Muscle of back (tissue), 3 donors: ENCODE measurements at regions not wholly inside any gene's neighbourhood (a gene's known extent, or its start where the extent isn't known, plus 50 kb on each side); places are given as distances from the start of the nearest gene placed in this dataset.
A peak's percentile ranks its signal among the peaks of the same experiment; 100 is the strongest.

Experiments used
- DNase-seq, 3 donors: peaks; one replicate each; pipeline versions ENCODE4 v3.0.0 to v3.0.0-alpha.2; 2013

- peak; percentile 81 to 93 (median 88) for DNase-seq
These were observed 294.7 kb upstream of the PITRM1 start for GRCh38 chr10:3467052-3467951.

DNA sequence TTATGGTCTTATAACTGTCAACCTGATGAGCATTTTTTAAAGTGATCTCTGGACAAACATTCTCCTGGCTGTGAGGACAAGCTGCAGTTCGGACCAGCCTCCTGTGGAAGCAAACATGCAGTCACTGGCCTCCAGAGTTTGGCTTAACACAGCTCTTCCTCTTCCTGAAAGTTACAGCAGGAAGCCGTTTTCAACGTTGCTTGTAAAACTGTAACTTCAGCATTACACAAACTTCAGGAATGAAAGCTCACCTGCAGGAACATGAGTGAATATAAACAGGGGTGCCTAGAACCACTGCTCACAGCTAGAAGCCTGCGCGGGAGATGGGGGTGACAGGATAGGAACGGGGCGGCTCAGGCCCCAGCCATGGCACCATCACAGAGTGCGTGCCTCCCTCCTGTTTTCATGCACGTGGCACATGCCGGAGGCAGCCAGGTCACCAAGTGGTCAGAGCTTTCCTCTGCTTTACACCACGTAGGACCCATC, 292.9 kb upstream of the PITRM1 start:
- DNase-seq = peak in 1 of 3 donors; percentile 57

- DNase-seq = no peak
These were observed 292.3 kb upstream of the PITRM1 start for GRCh38 chr10:3464760-3465405.

DNA sequence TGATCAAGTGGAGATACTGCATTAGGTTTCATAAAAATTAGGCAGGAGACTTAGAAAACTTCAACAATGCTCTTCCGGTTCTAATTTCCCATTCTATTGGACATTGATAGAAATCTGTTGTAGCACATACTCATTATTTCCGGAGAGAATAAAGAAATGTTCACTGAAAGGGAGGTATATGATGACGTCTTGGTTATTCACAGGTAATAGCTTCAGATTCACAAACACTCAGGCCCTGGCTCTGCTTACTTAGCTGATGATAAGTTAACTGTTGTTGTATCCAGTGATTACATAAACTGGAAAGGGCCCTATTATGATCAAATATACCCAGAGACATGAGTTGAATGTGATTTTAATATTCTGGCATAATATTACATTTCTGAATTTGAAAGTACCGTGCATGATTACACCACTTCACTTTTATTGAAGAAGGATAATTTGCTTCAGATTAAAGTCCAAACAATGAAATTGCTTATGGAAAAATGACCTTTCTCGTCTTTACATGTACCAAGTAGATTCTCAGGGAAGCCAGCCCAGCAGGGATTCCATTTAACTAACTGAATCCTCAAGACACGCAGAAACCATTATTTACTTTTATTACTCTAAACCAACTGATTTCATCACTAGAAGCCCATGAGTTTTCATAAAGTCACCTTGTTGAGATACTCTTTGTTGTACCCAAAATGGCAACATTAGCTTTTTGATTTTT, 288.0 kb upstream of the PITRM1 start:
- DNase-seq = no peak

GRCh38 chr10:3455385-3456334, 283.1 kb upstream of the PITRM1 start:
- DNase-seq = peak in 2 of 3 donors; percentile 75 to 85

DNA sequence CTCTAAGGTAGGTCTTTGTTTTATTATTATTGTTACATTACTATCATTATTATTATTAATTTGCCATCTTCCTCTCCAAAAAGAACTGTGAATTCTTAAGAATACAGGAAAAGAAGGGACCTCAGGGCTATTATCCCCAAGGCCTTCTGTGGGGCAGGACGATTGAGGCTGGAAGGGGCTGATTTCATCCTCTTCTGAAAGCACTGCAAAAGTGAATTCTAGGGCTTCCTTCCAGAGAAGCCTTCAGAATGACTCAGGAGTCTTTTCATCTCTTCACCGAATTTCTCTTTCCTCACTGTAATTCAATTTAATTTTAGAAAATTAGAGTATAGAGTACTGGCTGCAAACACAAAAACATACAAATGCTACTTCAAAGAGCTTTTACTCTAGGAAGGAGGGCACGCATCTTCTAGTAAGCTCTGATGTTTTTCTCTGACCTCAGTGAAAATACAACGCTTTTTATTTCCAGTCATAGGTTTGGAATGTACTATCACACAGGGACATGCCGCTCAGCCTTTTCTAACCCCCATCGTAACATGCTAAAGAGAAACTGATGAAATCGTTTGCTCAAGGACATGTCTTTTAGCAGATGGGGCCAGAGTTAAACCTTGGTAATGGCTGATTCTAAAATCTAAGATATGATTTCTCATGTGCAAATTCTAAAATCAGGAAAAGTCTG, 280.2 kb upstream of the PITRM1 start:
- DNase-seq = peak in 2 of 3 donors; percentile 61 to 85

DNA sequence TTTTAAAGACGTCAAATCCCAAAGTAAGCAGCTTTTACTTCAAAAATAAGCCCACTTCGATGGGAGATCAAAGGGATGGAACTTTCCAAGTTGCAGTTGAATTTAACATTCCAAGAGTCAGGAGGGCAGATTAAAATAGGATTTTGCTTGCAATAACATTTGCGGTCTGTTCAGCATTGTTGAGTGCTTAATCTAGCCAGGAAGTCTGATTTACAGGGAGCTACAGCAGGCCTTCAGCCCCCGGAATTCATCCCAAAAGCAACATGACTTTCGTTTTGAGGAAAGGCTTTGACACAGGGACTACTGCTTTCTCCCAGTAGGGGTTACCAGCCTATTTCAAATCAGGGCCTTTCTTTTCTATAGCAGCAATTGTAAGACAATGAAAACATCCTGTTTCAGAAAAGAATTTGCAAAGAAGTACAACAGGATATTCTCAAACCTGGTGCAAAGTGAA, 279.6 kb upstream of the PITRM1 start:
- DNase-seq = peak in 2 of 3 donors; percentile 73 to 93

DNA sequence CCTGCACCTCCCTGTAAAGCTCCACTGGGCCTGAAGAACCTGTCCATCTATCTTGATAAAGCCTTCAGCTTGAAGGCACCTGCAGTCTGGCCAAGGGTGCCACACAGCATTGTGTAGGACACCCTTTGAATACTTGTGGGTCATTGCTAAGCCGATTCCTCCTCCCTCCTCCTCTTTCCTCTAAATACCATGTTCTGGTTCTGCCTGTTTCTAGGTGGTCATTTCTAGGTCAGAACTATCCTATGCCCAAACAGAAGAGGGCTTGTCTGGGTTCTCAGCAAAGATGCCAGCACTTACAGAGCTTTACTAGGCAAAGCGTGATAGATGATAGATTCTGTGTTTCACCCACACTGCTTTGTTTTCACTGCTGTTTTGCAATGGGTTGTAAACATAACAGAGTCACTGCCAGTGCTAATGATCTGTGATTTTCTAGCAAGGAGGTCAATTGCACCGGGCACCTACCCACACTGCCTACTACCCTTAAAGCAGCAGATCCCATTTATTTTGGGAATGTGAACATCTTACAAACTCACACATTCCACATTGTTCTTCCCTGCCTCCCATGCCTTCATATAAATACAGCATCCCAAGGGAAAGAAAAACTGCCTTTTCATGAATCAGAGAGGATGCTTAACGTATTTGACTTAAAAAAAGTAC, 279.1 kb upstream of the PITRM1 start:
- no peak for DNase-seq

DNA sequence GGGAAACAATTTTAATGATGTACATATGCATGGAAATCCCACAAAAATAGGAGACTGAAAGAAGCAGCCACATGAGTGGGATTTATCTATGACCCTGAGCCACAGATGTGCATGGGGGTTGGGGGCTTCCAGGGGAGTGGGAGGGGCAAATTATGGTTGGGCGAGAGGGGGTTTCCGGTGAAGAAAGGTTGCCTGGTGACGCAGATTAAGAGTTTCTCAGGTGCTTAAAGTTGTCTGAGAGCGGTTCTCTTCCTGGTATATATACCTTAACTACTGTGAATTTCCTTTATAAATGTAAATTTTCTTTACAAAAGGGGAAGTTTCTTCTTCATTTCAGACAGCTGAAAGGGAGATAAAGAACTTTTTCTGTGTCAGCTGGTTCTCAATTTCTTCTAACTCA, 273.6 kb upstream of the PITRM1 start:
- no peak for DNase-seq

- no peak for DNase-seq
These were observed 273.1 kb upstream of the PITRM1 start for GRCh38 chr10:3445648-3446047.

GRCh38 chr10:3442451-3442990, 269.9 kb upstream of the PITRM1 start:
- DNase-seq = no peak

- DNase-seq = no peak
These were observed 266.6 kb upstream of the PITRM1 start for GRCh38 chr10:3439183-3439582.

GRCh38 chr10:3438606-3439005, 266.0 kb upstream of the PITRM1 start:
- DNase-seq = no peak

- DNase-seq = no peak
These were observed 263.1 kb upstream of the PITRM1 start for GRCh38 chr10:3435671-3436070.

DNA sequence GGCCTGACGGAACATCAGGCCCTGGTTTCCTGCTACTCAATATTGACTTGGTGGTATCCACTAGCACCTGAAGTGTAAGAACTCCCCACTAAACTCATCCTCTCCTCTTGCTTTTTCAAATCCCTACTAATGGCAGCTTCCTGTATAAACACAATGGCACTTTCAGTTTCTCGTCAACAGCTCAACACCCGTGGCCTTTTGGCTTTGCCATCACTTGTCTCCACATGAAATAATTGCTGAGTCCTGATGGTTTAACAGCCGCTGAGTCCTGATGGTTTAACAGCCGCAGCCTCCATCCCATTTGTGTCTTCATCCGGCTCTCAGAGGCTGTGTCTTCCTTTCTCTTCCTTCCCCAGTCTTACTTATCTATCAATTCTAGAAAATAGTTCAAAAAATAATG, 261.4 kb upstream of the PITRM1 start:
- no peak for DNase-seq

- no peak for DNase-seq
These were observed 260.5 kb upstream of the PITRM1 start for GRCh38 chr10:3433131-3433530.

DNA sequence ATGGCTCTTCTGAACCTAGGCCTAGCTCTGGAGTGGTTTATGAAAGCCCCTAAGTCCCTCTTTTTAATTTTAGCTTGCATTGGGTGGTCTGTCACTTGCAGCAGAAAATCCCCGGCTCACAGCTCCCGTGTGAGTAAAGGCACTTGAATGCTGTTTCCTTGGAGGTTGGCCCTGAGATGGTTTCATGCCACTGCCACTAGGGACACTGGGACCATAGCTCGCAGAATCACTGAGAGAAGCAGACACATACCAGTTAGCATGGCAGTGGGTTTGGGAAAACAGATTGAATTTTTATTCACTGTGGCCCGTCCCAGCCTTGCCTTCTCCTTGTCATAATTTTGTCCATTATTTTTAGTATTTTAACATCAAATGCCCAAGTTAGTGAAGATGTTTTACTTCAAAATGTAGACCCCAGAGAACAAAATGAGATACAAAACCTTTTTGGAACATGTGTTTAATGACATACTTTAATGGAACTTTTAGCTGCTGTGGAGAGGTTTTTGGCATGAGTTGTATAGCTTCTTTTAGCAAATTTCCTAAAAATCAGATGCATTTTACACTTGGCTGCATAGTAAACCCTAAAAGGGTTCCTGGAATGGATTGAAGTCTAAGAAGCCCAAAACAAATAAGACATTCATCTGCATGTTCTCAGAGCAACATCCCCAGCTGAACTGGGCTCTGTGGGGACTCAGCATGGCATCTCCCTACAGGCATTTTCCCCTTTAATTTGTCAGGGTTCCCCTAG, 259.7 kb upstream of the PITRM1 start:
- DNase-seq = peak in 1 of 3 donors; percentile 66

- no peak for DNase-seq
These were observed 257.9 kb upstream of the PITRM1 start for GRCh38 chr10:3430501-3430900.

- DNase-seq = peak in 2 of 3 donors; percentile 33 to 37
These were observed 257.1 kb upstream of the PITRM1 start for GRCh38 chr10:3429676-3430075.
